Fibroblast of the aortic adventitia (primary cell): ENCODE measurements at regions not wholly inside any gene's neighbourhood (a gene's known extent, or its start where the extent isn't known, plus 50 kb on each side); places are given as distances from the start of the nearest gene placed in this dataset. TPM values are rescaled to one million over a fixed set of nuclear protein-coding genes. Genes with fewer than 3 reads are reported as not detected.

Experiments
- DNase-seq: peaks from one replicate; pipeline ENCODE4 v3.0.0-alpha.2; 2010; ENCODE audit warnings: low read depth
- H3K4me3 ChIP-seq: 2 replicates; pipeline ENCODE4 v1.5.1; 2011; ENCODE audit warnings: low read depth, mild to moderate bottlenecking, control low read depth, low read length, moderate library complexity
- CTCF ChIP-seq: IDR thresholded peaks from 2 replicates; pipeline ENCODE4 v1.5.1; 2011; ENCODE audit warnings: mild to moderate bottlenecking, low read length, control low read depth, inconsistent platforms; ENCODE audit not compliant: insufficient read depth
- small RNA-seq: library from RNA; depleted of rRNA; stranded (forward); fragments of <200 nt; gene quantifications from one replicate; pipeline ENCODE3, GENCODE V24; 2012

DNA sequence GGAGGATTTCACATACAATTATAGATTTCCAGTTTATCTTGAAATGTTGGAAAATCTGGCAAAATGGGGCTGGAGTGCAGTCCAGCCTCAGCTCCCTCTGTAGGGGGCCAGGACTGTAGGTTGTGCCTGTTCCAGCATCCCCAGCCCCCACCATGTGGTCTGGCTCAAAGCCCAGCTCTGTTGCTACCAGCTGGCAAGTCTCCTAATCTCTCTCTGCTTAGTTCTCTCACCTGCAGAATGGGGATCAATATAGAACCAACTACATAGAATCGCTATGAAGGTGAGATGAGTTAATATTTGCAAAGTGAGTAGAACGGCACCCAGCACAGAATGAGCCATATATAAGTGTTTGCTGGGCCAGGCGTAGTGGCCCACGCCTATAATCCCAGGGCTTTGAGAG is 50.0 kb upstream of the TARDBP start:
- no peak overlapping the region for H3K4me3 ChIP-seq
- DNase-seq, result no peak
- no peak for TF ChIP-seq CTCF

Small RNAs in the stretch of these regions (small RNA-seq; reads per million reads assigned to genes)
- not detected for gene HSPE1P24
